Choroid plexus epithelial cell (primary cell): ENCODE measurements at regions not wholly inside any gene's neighbourhood (a gene's known extent, or its start where the extent isn't known, plus 50 kb on each side); places are given as distances from the start of the nearest gene placed in this dataset.

Source experiments
- DNase-seq: peaks from one replicate; pipeline ENCODE4 v3.0.0-alpha.2; 2010; ENCODE audit warnings: low read depth
- H3K4me3 ChIP-seq: 2 replicates; pipeline ENCODE4 v1.5.1; 2011; ENCODE audit warnings: low read depth, mild to moderate bottlenecking, control low read depth, low read length, moderate library complexity
- CTCF ChIP-seq: conservative IDR thresholded peaks from 2 replicates; pipeline ENCODE4 v1.5.1; 2011; ENCODE audit warnings: low read depth, mild to moderate bottlenecking, control low read depth, inconsistent platforms, low read length, moderate library complexity

- H3K4me3 ChIP-seq = no peak overlapping the region
- TF ChIP-seq CTCF = no peak
- DNase-seq = no peak
These were observed 80.2 kb upstream of the CALM2 start for GRCh38 chr2:47256416-47257087.

GRCh38 chr2:47255794-47256193, 79.5 kb upstream of the CALM2 start:
- no peak overlapping the region for H3K4me3 ChIP-seq
- DNase-seq = no peak

GRCh38 chr2:47254464-47254863, 78.2 kb upstream of the CALM2 start:
- no peak for DNase-seq
- no peak overlapping the region for H3K4me3 ChIP-seq
- TF ChIP-seq CTCF = no peak

More at GRCh38 chr2:47255794-47256193, 79.5 kb upstream of the CALM2 start:
- TF ChIP-seq CTCF = no peak

- no peak for DNase-seq
- TF ChIP-seq CTCF = no peak
- no peak overlapping the region for H3K4me3 ChIP-seq
These were observed 77.1 kb upstream of the CALM2 start for GRCh38 chr2:47253447-47253846.

GRCh38 chr2:47251404-47251675, 75.0 kb upstream of the CALM2 start:
- DNase-seq = no peak
- TF ChIP-seq CTCF = no peak
- H3K4me3 ChIP-seq = no peak overlapping the region

- DNase-seq = peak; percentile 23
- H3K4me3 ChIP-seq = no peak overlapping the region
- TF ChIP-seq CTCF = no peak
These were observed 74.5 kb upstream of the CALM2 start for GRCh38 chr2:47250586-47251403.

- no peak for DNase-seq
- H3K4me3 ChIP-seq = no peak overlapping the region
- no peak for TF ChIP-seq CTCF
These were observed 73.6 kb upstream of the CALM2 start for GRCh38 chr2:47249931-47250330.
